NCI-H2107 (cell line): ENCODE measurements at regions not wholly inside any gene's neighbourhood (a gene's known extent, or its start where the extent isn't known, plus 50 kb on each side); places are given as distances from the start of the nearest gene placed in this dataset.

Experiments used
- DNase-seq: peaks from one replicate; lab custom pipeline; 2025; lab: John Stamatoyannopoulos, UW

DNA sequence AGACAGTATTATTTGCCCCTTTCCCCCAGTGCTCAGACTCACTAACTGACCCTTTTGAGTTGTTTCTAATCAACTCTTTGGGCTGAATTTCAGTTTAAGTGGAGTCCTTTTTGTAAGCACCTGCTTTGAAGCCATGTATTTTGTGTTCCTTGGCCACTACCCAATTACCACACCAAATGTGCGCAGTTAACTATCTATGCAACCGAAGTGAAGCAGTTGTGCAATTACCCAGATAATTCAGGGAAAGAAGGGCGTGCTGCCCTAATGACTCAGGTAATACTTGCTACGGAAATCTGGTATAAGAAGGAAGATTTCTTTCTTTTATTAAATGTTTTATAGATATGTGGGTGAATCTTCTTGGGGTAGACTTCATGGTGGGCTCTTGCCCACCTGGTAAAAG is 371.9 kb upstream of the TBL1XR1 start:
- DNase-seq: no peak

GRCh38 chr3:177569875-177570657 is 372.8 kb upstream of the TBL1XR1 start:
- no peak for DNase-seq

GRCh38 chr3:177571271-177571943 is 374.1 kb upstream of the TBL1XR1 start:
- DNase-seq: no peak

GRCh38 chr3:177571944-177572315 is 374.6 kb upstream of the TBL1XR1 start:
- DNase-seq: no peak

- DNase-seq: no peak
Measured at GRCh38 chr3:177574222-177574856, 377.1 kb upstream of the TBL1XR1 start.

DNA sequence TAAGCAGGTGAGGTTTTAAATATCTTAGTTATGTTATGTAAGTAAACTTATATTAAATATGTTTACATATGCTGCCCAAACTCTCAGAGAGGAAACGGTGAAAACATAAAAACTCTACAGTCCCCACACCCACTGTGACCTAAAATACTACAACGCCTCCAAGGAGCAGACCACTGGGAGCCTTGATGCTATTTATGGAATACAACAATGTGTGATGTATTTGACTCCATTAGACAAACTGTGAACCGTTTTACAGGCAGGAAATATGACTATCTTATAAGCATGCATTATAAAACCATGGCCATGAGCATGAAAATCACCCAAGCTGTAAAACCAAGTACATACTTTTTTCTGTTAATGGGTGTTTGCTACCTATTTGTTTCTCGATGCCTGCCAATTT is 379.5 kb upstream of the TBL1XR1 start:
- DNase-seq: no peak

GRCh38 chr3:177578488-177578887 is 381.2 kb upstream of the TBL1XR1 start:
- no peak for DNase-seq

- no peak for DNase-seq
Measured at GRCh38 chr3:177579419-177579818, 382.1 kb upstream of the TBL1XR1 start.

DNA sequence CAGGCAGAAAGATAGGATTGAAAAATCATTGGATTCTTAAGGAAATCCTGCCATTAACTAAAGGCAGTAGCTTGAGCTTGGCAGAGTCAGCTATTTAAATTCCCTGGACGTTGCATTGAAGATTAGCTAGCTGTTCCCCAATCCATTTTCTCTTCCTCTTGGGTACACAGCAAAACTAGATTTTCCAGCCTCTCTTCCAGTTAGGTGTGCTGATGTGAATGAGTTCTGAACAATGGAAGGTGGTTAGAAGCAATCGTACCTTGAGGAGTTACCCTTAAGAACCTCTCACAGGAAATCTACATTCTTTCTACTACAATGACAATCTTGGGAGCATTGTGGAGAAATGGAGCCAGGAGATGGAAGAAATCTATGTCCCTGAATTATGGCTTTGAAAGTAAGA is 383.2 kb upstream of the TBL1XR1 start:
- DNase-seq: no peak

- DNase-seq: no peak
Measured at GRCh38 chr3:177585271-177585670, 388.0 kb upstream of the TBL1XR1 start.

GRCh38 chr3:177589041-177589650 is 391.9 kb upstream of the TBL1XR1 start:
- DNase-seq: no peak

DNA sequence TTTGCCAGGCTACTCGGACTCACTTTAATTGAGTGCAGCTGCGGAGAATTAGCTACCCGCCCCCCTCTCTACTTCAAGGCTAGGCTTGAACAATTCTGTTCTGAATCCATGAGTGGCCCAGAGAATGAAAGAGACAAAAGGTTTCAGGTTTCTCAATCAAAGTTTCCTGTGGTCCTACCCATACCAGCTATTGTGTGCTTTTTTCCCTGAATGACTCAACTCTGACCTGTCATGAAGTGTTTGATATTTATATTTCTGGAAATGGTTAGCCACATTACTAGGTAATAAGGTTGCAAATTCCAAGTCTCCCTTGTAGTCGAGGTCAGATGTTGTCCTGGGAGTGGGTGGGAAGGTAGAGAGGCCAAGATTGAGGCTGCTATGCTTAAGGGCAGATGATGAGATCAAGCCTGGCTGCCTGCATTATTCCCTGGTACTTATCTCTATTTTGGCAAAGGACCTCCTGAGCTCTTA is 392.7 kb upstream of the TBL1XR1 start:
- DNase-seq: peak; percentile 75

- no peak for DNase-seq
Measured at GRCh38 chr3:177590826-177591225, 393.5 kb upstream of the TBL1XR1 start.

DNA sequence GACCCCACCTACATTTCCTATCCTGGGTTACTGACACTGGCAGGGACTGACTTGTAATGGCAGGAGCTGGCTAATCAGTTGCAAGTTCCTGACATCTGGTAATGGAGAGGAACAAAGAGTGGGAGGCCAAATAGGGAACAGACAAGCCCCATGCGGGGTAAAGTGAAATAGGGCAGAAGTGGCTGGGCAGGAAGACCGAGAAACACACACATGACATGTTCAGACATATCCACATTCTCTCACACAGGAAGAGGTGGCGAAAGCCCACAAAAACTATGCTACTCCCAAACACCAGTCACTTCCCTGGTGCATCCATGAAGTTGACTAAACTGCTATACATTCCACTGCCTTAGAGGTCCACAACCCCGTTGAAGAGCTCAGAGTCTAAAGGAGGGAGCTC is 394.1 kb upstream of the TBL1XR1 start:
- no peak for DNase-seq

- no peak for DNase-seq
Measured at GRCh38 chr3:177594096-177594495, 396.8 kb upstream of the TBL1XR1 start.

DNA sequence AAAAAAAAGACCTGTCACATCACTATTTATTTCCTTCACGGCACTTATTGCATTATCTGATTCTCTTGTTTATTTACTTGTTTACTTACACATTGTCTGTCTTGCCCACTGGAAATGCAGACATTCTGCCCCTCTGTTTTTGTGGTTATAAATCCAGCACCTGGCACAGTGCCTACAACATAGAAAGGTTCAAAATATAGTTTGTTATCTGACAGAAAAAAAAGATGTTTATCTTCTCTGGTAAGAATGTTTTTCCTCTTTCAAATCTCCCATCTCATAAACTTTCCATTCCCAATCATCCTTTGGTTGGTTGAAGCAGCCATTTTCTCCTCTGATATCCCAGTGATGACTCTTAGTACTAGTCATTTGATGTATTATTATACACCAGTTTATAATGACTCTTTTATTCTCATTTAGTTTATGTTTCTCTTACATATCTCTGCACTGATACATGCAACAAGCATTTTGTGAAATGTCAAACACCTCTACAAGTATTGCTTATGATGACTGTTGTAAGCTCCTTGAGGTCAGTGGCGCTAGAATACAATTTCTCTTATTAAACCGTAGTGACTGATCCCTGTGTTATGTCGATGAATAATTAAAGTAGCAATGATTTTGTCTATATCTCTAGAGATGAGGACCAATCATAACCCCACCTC is 398.4 kb upstream of the TBL1XR1 start:
- no peak for DNase-seq

GRCh38 chr3:177596248-177596815 is 399.1 kb upstream of the TBL1XR1 start:
- no peak for DNase-seq

- peak; percentile 41 for DNase-seq
Measured at GRCh38 chr3:177596816-177597271, 399.6 kb upstream of the TBL1XR1 start.

DNA sequence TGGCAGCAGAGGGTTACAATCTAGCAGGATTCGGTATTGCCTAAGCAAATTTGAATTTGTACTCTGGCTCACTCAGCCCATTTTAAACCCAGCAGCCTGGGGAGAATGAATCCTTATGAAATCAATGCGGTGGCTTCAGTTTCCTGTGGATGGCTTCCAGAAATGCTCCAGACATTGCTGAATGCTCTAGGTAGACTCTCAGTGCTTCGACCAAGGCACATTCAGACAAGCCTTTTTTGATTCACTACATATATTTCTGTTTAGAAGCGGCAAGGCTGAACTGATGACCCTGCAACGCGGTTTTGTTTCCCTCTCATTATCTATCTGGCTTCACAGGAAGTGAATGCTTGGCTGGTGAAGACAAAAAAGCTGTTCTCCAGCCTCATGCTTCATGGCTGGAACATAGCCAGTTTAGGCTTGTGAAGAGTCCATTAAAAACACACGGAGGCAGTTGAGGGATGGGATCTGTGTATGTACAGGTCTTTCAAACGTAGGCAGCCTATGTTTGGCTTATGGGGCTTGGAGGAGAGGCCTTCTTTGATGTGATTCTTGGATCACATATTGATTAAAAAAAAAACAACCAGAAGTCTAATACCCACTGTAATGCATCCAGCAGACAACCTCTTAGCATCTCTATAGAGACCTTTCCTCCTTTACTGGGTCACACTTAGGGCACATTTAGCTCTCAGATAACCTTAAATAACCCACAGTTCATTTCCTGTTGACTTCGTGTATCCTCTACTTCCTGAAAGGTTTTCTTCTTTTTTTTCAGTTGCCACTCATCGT is 400.2 kb upstream of the TBL1XR1 start:
- DNase-seq: peak; percentile 95

DNA sequence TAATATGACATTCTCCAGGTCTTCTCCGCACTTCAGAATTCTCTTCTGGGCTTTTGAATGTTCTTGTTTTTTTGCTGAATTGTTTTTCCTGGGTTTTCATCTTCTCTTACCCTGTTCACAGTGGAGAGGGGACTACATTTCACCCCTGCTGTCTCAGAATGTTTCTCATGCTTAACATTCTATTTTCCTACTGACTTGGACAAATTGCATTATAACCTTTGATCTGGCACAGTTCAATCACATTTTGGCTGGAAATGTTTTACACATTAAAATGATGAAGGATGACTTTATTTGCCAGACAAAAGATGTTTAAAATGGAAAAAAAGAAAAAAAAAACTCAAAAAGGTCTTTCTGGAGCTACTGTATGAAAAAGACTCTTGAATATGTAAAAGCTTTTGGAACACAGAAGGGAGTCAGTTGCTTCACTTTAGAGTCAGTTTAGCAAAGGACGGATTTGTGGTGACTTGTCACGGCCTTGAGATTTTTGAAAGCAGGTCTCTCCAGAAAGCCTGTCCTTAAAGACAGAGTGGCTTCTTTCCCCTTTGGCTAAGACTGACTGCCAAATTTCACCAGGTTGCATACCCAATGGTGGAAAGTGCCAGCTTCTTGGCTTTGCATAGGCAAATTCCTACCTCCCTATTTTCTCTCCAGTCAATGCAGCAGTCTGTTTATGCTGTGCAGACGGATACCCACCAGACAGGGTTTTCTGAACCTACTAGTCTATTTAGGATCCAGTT is 401.0 kb upstream of the TBL1XR1 start:
- no peak for DNase-seq
